GM21381 (cell line): ENCODE measurements at regions not wholly inside any gene's neighbourhood (a gene's known extent, or its start where the extent isn't known, plus 50 kb on each side); places are given as distances from the start of the nearest gene placed in this dataset.
"Not testable (repeated sequence)": the region's sequence is repeated elsewhere in the genome, so short reads cannot be mapped to it uniquely, and the experiment has no call there.

Experiments used
- ATAC-seq: cut with Tn5 transposase; IDR thresholded peaks from one replicate; pipeline ENCODE4 v1.9.1; 2021; ENCODE audit warnings: mild to moderate bottlenecking, moderate library complexity; ENCODE audit not compliant: unreplicated experiment

DNA sequence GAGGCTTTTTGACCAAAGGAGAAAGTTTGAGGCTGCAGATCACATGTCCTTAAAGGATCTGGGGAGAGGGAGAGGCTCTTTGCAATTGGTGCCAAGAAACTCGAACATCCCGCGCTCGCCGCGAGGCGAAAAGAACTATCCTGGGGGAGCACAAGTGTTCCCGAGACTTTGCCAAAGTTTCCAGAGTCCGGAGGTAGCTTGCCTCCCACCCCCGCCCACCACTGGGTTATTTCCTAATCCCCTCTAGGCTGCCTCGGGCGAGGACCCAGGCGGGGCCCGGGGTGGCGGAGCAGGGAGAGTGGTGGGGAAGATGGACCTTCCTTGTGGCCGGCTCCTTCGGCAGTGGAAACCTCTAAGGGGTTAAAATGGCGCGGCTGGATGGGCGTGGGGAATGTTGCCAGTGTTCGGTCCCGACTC, 114.5 kb downstream of the KCNRG start:
- ATAC-seq = no peak

DNA sequence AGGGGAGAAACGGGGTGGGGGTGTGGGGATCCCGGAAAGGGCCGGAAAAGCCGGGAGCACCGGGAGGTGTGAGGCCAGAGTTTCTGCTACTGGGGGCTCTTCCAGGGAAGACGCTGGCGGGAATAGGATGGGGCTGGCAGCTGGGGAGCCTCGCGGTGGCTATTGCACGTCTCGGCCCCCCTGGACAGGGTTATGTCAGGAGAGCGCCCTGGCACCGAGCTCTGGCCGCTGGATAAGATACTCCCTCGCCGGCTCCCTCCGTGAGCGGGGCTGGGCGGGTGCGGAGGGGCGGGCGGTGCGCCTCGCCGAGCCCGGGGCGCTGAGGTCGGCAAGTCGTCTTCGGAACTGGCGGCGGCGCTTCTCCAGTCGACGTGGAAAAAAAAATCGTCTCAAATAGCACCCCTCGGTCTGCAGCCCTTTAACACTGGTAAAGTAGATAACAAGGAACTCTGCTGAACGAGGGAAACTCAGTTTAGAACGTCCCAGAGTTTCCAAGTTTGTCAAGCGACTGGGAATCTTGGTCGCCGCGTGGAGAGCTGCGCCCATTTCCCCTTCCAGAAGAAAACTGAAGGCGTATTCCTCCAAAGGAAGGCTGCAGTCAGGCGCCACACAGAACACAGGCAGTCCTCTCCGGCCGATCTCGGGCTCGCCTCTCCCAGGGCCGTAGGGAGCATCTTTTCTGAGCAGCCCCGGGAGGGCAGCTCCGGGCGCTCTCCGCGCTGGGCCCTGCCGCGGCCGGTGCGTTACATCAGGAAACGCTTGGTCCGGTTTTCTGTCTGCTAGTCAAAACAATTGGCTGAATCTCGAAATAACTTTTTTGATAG, 115.1 kb downstream of the KCNRG start:
- peak; percentile 6 for ATAC-seq

DNA sequence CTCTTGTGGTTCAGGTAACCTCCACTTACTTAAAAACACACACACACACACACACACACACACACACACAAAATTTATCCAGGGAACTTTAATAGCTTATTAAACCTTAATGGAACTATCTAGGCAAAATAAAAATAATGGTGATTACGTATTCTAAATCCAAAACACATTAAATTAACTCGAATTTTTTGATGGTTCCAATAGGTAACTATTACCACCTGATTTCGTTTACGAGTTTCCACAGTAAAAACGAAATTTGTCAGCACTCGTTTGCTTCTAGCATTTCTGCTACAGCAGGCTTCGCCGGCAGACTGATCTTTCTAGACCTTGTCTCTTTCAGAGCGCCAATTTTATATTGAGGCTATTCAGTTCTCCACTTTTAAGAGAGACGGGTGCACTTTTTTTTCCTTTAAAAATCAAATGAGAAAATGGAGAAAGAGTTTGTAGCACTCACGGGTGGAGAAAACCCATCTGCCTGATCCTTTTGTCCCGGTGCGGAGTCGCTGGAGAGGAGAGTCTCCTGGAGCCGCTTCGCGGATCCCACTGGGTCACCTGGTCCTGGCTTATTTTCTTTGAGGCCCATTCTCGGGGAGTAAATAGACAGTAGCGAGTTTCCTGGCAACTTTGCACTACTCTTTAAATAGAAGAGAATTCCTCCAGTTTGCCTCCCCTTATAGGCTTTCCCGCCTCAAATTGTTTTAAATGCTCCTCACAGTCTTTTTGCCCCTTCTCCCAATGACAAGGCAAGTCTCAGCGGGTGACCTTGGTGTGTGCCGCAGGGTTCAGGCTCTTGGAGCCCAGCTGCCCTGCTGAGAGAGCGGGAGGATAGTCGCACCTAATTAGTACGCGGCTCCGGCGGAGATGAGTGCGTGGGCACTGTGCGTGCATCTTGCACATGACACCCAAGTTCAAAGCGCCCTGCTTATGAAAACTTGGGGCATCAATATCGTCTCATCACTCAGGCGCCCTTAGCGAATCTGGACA, 117.0 kb downstream of the KCNRG start:
- ATAC-seq = no peak

DNA sequence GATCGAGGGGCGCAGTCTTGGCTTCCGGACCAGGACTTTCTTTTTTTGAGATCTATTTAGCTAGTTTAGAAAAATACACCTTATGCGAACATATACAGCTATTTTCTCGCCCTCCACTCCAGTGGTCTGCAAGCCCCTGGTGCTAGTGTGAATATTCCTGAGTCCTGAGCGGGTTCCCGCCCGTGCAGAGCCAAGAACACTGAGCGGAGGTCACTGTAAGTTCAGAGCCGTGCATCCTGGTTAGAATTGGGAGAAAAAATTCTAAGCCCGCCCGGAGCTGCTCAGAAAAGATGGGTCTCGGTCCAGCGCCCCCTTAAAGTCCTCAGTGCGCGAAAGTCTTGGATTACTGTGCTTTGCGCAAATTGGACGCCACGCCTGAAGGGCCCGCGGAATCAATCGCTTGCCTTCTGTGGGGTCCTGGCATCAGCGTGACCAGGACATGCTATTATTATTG, 117.7 kb downstream of the KCNRG start:
- no peak for ATAC-seq

DNA sequence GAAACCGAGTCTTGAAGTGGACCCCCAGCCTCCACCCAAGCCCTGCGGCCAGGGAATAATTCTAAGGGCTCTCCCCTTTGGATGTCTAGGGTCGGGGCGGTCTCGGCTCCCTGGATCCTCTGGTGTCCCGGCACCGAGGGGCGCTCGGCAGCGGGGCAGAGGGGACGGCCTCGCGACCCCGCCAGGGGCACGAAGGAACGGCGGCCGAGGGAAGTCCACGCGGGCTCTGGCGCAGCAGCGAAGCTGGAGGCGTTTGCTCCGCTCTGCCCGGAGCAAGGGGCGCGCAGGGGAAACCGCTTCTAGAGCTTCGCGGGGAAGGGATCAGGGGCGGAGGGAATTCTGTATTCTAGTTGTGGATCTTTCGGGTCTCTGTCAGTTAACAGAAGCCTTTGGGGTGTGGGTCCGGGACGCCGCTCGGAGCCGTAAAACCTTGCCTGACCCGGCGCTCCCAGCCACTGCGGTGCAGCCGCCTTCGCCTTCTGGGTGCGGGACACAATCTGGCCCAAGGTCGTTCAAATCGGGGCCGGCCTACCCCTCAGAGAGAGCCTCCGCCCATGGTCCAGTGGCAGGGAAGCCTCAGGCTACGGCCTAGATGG, 118.2 kb downstream of the KCNRG start:
- ATAC-seq = no peak

DNA sequence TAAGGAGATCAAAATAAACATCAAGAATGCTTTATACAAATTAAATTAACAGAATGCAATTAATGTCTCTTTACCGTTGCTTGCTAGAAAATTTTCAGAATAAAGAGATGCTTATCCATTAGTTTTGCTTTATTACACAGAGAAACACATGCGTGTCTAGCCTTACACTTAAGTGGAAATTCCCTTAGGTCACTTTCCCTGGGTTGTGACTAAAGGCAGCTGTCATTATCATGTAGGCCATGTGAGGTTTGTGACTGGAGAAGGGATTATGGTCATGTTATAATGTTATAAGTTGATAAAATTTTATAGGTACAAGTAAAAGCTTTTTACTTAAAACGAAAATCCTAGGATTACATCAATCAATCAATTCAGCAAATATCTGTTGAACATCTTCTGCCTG, 121.0 kb downstream of the KCNRG start:
- ATAC-seq = no peak

DNA sequence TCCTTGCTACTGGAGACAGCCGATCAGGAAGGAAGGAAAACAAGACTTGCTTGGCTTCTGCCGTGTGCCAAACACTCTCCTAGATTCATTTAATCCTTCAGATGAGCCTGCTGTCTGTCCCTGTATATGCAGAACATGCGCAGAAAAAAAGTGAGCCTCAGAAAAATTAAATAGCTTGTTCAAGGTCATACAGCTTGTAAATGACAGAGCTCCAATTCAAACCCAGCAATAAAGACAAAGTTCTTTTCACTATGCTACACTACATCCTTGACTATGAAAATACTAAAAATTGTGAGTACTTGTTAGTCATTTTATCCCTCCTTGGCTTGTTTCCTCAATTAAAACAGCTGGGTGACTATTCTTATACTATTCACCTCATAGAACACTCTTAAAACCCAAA, 121.4 kb downstream of the KCNRG start:
- no peak for ATAC-seq

DNA sequence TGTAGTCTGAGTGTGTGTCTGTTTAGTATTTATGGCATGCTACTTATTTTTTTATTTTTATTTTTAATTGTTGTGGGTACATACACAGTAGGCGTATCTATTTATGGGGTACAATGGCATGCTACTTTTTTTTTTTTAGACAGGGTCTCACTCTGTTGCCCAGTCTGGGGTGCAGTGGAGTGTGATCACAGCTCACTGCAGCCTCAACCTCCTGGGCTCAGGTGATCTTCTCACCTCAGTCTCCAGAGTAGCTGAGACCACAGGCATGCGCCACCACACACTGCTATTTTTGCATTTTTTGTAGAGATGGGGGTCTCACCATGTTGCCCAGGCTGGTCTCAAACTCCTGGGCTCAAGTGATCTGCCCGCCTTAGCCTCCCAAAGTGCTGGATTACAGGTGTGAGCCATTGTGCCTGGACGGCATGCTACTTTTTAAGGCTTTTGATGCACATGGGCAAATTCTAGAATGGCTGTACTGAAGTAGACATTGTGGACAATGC, 124.2 kb downstream of the KCNRG start:
- ATAC-seq = not testable (repeated sequence)

DNA sequence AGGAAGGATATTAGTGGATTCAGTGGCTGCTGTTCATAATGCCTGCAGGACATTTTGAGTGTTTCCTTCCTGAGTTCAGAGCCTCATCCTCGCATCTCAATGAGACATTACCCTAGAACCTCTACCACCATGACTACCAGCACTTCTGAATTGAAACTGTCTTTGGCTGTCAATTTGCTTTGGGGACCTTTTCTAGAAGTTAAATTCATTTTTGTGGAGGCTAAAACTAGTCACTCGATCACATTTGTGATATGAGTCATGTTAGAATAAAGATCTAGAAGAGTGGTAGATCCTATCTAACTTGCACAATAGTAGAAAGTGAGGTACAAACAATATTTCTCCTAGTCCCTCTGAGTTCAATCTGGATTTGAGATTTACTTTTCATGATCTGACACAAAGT, 124.9 kb downstream of the KCNRG start:
- ATAC-seq = no peak

DNA sequence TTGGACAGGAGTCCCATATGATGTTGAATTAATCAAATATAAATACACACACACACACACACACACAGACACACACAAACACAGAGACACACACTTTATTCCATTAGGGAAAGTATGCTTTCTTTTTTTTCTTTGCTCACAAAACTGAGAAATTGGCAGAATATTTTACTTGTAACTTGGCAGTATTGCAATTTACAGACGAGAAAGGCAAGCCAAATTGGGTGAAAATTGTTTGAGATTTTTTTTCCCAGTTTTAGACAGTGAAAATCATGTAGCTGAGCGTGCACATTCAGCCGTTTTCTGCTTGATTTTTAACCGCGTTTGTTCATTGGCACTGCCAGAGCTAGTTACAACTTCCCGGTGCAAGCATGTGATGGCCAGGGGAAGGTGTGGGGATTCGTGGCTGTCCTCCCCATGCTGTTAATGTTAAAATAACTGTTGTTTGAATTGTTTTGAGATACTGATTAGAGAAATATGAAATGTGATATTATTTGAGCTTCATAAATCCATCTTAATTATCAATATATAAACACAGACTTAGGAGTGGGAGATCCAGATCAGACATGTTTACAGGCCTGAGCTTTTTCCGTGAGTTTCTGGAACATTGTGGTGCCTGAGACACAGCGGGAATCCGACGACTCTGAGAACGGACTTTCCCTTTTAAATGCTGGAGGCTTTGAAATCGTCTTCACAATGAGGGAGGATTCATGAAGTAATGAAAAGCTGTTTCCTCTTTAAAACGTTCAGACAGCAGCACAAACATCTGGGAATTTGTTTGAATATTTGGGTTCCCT, 125.5 kb downstream of the KCNRG start:
- no peak for ATAC-seq

DNA sequence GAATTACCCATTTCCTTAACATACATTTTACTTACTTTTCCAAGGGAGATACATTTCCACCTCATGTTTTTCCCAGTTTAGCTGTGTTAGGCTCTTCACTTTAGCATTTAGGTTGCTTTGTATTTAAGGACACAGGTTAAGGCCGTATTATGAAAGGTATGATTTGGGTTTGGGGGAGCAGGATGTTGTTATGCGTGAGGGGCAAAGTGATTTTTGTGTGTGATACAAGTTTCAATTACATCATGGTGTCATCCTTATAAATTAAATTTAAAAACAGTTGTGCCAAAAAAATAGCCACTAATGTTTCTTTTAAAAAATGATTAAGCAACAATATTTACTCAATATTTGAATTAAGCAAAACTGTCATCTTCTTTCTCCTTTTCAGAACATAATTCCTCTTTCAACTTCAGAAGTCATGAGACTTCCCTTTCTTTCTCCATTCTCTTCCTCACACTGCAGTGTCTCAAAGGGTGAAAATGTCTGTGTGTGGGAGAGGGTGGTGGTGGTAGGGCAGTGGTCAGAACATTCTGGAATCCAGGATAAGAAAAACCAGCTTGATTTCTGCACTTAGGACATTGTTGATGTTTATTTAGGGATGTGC, 126.2 kb downstream of the KCNRG start:
- ATAC-seq = no peak

DNA sequence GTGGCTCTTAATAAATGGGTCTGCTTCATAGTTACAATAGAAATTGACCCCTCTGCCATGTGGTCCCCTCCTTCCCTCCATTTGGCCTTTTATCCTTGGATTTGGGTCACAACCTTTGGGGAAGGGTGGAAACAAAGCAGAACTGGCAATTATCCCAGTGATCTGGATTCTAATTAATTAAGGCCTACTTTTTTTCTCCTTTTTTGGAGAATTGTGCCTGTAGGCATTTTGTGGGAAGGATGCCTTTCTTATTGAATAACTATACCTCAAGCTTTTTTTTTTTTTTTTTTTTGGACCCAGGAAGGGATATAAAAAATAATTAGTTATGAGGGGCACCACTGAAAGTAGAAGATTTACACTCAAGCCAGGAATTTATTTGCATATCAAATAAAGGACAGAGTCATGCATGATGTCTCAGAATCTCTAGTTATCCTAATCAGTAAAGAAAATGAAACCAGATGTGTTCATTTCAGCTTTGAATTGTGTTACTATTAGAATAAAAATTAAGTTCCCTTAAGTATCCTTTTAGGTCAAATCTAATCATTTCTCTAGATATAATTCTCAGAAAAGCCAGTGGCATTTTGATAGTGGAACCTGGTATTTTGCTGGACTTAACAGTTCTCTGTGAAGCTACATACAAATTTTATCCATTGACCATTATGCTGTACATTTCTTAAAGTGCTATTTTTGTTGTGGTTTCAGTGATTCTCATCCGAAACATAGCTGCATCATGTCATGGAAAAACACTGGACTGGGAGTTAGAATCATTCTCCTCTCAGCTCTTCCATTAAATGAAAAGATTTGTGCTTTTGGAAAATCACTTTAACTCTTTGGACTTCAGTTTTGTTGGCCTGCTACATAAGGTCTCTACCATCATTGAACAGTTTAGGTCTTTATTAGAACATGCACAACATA, 129.3 kb downstream of the KCNRG start:
- ATAC-seq = no peak

DNA sequence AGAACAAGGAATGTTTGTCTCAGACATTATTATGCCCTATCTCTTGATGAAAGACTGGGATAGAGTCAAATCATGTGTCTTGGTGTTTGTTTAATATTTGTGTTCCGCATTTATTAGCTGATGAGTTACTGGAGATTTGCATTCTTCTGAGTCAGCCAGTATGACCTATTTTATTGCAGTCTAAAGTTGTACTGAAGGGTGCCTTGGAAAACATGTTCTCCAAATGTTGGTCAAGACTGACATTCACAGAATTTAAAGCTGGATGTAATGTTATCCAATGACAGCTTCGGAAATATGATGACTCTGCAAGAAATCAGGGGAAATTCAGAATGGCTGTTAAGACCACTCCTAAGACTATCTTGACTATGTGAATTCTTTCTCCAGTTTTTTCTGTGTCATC, 134.0 kb downstream of the KCNRG start:
- ATAC-seq = no peak

DNA sequence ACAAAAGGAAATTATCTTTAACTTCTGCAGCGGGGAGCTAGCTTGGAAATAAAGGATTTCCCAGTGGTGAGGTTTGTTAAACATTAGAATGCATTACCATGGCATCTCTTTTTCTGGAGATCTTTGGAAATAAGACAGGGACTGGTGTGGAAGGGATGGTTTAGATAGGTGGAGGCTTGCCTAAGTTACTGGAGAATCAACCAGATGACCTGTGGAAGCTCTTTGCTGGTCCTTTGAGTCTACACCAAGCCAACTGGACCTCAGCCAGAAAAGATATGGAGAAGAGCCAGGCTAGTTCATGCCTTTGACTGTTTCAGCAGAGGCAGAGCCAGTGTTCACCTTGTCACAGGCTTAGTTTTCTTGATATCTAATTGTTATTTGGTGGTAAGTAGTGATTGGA, 134.7 kb downstream of the KCNRG start:
- no peak for ATAC-seq

DNA sequence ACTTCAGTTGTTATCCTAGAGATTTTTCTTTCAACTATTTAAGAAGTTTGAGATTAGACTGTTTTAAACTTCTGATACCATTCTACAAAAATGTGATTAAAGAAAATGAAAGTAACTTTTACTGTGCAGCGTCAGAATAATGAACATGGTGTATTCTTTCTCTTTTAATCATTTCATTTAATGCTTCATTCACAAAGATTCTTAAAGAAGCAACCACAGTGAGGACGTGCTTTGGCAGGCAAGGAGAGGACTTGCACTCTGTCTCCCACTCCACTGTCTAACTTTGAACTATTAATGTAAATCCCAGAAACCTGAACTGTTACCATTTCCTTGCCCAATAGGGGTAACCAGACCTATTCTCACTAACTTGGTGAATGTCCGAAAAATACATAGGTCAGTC, 137.0 kb downstream of the KCNRG start:
- ATAC-seq = no peak

DNA sequence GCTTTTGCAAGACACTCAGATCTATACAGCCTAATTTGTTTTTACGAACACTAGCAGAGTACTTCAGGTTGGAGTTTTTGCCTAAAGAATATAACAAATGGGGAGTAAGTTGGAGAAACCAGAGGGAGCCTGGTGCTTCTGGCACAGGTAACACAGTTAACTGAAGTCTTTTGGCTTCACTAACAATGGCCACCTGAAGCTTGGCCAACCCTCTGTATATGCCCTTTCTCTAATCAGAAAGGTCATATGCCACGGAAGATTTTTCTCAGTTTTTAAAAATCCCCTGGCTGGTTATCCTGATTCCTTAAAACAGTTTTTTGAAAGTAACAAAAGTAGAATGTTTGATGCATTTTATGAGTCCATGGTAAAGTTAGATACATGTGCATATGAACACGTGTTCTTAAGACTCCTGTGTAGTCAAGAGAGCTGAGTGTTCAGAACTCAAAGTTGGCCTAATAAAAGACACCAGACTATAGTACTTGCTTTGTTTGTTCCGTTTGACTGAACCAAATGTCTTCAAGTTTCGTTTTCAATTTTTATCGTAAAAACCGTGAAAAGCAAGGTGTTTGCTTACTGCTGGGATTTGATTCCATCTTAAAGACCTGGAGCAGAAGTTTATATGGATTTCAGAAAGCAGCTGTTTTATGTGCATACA, 137.5 kb downstream of the KCNRG start:
- ATAC-seq = peak; percentile 49

DNA sequence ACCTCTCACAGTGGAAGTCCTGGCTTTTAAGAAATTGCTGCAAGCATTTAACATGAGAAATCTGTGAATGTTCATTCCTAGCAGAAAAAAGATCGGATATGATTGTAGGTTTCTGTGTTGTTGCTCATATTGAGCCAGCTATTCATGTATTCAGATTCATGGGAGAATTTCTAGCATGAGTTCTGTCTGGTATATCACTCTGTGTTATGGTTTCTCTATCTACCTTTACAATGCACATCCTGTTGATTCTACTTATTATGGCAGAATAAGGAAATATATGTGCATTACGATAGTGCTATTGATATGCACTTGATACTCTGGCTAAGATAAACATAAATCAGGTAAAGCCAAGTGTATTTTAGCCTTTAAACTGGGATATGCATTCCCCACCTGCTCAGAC, 138.2 kb downstream of the KCNRG start:
- no peak for ATAC-seq

DNA sequence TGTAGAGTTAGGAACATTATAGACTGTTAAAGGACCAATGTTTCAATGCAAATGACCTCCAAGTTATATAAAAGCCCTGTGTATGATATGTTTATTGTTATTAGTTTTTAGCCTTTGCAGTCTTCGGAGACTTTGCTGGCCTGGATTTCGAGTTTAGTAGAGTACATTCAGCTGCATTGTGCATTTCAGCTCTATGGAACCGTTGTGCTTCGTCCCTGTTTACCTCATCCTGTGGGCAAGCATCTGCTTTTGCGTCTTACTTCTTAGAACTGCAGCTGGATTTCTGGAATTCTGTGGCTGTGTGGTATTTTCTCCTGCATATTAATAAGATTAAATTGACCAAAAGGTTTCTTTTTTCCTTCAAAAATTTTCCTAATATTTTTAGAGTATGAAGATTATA, 138.6 kb downstream of the KCNRG start:
- no peak for ATAC-seq
